Stimulated activated CD4-positive, alpha-beta T cell treated with anti-CD3 and anti-CD28 coated beads, Interleukin-4, amount 100 ng/mL, for 1 hour (primary cell): ENCODE measurements at regions not wholly inside any gene's neighbourhood (a gene's known extent, or its start where the extent isn't known, plus 50 kb on each side); places are given as distances from the start of the nearest gene placed in this dataset.

Experiments
- DNase-seq: peaks from one replicate; pipeline ENCODE4 v3.0.0-alpha.2; 2020

- no peak for DNase-seq
Measured at GRCh38 chr5:68960456-68960855, 133.4 kb upstream of the SLC30A5 start.

GRCh38 chr5:68960961-68961360 is 132.9 kb upstream of the SLC30A5 start:
- DNase-seq: no peak

GRCh38 chr5:68961762-68962161 is 132.1 kb upstream of the SLC30A5 start:
- no peak for DNase-seq

GRCh38 chr5:68962757-68963484 is 130.9 kb upstream of the SLC30A5 start:
- DNase-seq: no peak

GRCh38 chr5:68964679-68965078 is 129.1 kb upstream of the SLC30A5 start:
- DNase-seq: no peak

- DNase-seq: no peak
Measured at GRCh38 chr5:68965926-68966325, 127.9 kb upstream of the SLC30A5 start.

- DNase-seq: no peak
Measured at GRCh38 chr5:68966596-68966995, 127.2 kb upstream of the SLC30A5 start.

- no peak for DNase-seq
Measured at GRCh38 chr5:68968429-68968828, 125.4 kb upstream of the SLC30A5 start.

GRCh38 chr5:68970617-68971016 is 123.2 kb upstream of the SLC30A5 start:
- no peak for DNase-seq

GRCh38 chr5:68973696-68974095 is 120.1 kb upstream of the SLC30A5 start:
- DNase-seq: no peak

GRCh38 chr5:68983043-68983442 is 110.8 kb upstream of the SLC30A5 start:
- no peak for DNase-seq

GRCh38 chr5:68983959-68984358 is 109.9 kb upstream of the SLC30A5 start:
- no peak for DNase-seq

- DNase-seq: no peak
Measured at GRCh38 chr5:68991279-68992084, 102.3 kb upstream of the SLC30A5 start.

GRCh38 chr5:68994645-68995044 is 99.2 kb upstream of the SLC30A5 start:
- no peak for DNase-seq

GRCh38 chr5:68995845-68996545 is 97.8 kb upstream of the SLC30A5 start:
- no peak for DNase-seq

- no peak for DNase-seq
Measured at GRCh38 chr5:68999181-68999580, 94.6 kb upstream of the SLC30A5 start.

GRCh38 chr5:69000216-69000919 is 93.4 kb upstream of the SLC30A5 start:
- DNase-seq: no peak

GRCh38 chr5:69000949-69001348 is 92.9 kb upstream of the SLC30A5 start:
- no peak for DNase-seq

GRCh38 chr5:69001627-69002026 is 92.2 kb upstream of the SLC30A5 start:
- no peak for DNase-seq

GRCh38 chr5:69004127-69004526 is 89.7 kb upstream of the SLC30A5 start:
- no peak for DNase-seq

- no peak for DNase-seq
Measured at GRCh38 chr5:69004676-69005075, 89.1 kb upstream of the SLC30A5 start.

- DNase-seq: no peak
Measured at GRCh38 chr5:69006030-69006429, 87.8 kb upstream of the SLC30A5 start.

- DNase-seq: no peak
Measured at GRCh38 chr5:69007163-69007562, 86.7 kb upstream of the SLC30A5 start.
